GM21423 (cell line): ENCODE measurements at regions not wholly inside any gene's neighbourhood (a gene's known extent, or its start where the extent isn't known, plus 50 kb on each side); places are given as distances from the start of the nearest gene placed in this dataset.
"Not testable (repeated sequence)": the region's sequence is repeated elsewhere in the genome, so short reads cannot be mapped to it uniquely, and the experiment has no call there.

ENCODE experiments used
- ATAC-seq: cut with Tn5 transposase; IDR thresholded peaks from one replicate; pipeline ENCODE4 v1.9.1; 2021; ENCODE audit warnings: mild to moderate bottlenecking, moderate library complexity; ENCODE audit not compliant: unreplicated experiment

- no peak for ATAC-seq
These were observed 619.8 kb upstream of the TBX3 start for GRCh38 chr12:115303723-115304309.

- ATAC-seq: no peak
These were observed 613.5 kb upstream of the TBX3 start for GRCh38 chr12:115297445-115297844.

- ATAC-seq: no peak
These were observed 612.7 kb upstream of the TBX3 start for GRCh38 chr12:115296613-115297198.

- no peak for ATAC-seq
These were observed 611.9 kb upstream of the TBX3 start for GRCh38 chr12:115295886-115296285.

GRCh38 chr12:115294453-115295133 lies 610.6 kb upstream of the TBX3 start:
- no peak for ATAC-seq

GRCh38 chr12:115285429-115285828 lies 601.5 kb upstream of the TBX3 start:
- ATAC-seq: not testable (repeated sequence)

GRCh38 chr12:115273456-115273855 lies 589.5 kb upstream of the TBX3 start:
- no peak for ATAC-seq

- ATAC-seq: no peak
These were observed 584.5 kb upstream of the TBX3 start for GRCh38 chr12:115268451-115268850.

GRCh38 chr12:115267891-115268290 lies 583.9 kb upstream of the TBX3 start:
- ATAC-seq: no peak

- ATAC-seq: no peak
These were observed 583.5 kb upstream of the TBX3 start for GRCh38 chr12:115267464-115267863.

GRCh38 chr12:115264605-115265004 lies 580.6 kb upstream of the TBX3 start:
- no peak for ATAC-seq

GRCh38 chr12:115261691-115262398 lies 577.9 kb upstream of the TBX3 start:
- no peak for ATAC-seq

GRCh38 chr12:115260762-115261675 lies 577.0 kb upstream of the TBX3 start:
- ATAC-seq: no peak

GRCh38 chr12:115259968-115260747 lies 576.2 kb upstream of the TBX3 start:
- no peak for ATAC-seq

GRCh38 chr12:115257791-115258190 lies 573.8 kb upstream of the TBX3 start:
- ATAC-seq: no peak

- no peak for ATAC-seq
These were observed 572.0 kb upstream of the TBX3 start for GRCh38 chr12:115255962-115256361.

GRCh38 chr12:115255257-115255656 lies 571.3 kb upstream of the TBX3 start:
- ATAC-seq: no peak

- ATAC-seq: no peak
These were observed 569.1 kb upstream of the TBX3 start for GRCh38 chr12:115253049-115253448.

- ATAC-seq: no peak
These were observed 567.8 kb upstream of the TBX3 start for GRCh38 chr12:115251727-115252126.

GRCh38 chr12:115249671-115250278 lies 565.8 kb upstream of the TBX3 start:
- ATAC-seq: no peak
